Heart right ventricle (tissue), 16 donors: ENCODE measurements at regions not wholly inside any gene's neighbourhood (a gene's known extent, or its start where the extent isn't known, plus 50 kb on each side); places are given as distances from the start of the nearest gene placed in this dataset.

Experiments used
- ATAC-seq, 8 donors: fragments of 200-7000 bp; cut with Tn5 transposase; one replicate each; pipeline ENCODE4 v1.9.1; 2020; ENCODE audit warnings: mild to moderate bottlenecking in 8 of 8, moderate library complexity in 8 of 8, moderate number of reproducible peaks in 1 of 8
- DNase-seq, 2 donors: peaks; one replicate each; pipeline ENCODE4 v3.0.0-alpha.2; 2020
- H3K27ac ChIP-seq, 10 donors: fragments of 200-600 bp; sonication (generic) in 2 of 10; one replicate each; pipeline versions ENCODE4 v1.5.0 to v1.8.0; 2020 to 2022; ENCODE audit warnings: mild to moderate bottlenecking in 3 of 10
- H3K27me3 ChIP-seq, 7 donors: fragments of 200-600 bp; one replicate each; pipeline ENCODE4 v1.8.0; 2021 to 2022; ENCODE audit warnings: mild to moderate bottlenecking in 2 of 7
- H3K36me3 ChIP-seq, 9 donors: fragments of 200-600 bp; sonication (generic) in 1 of 9; one replicate each; pipeline versions ENCODE4 v1.5.0 to v1.8.0; 2020 to 2022; ENCODE audit warnings: mild to moderate bottlenecking in 2 of 9
- H3K4me1 ChIP-seq, 9 donors: fragments of 200-600 bp; sonication (generic) in 1 of 9; one replicate each; pipeline versions ENCODE4 v1.5.0 to v1.8.0; 2020 to 2022; ENCODE audit warnings: mild to moderate bottlenecking in 4 of 9
- H3K4me3 ChIP-seq, 10 donors: fragments of 200-600 bp; sonication (generic) in 2 of 10; one replicate each; pipeline versions ENCODE4 v1.5.0 to v1.8.0; 2020 to 2022; ENCODE audit warnings: mild to moderate bottlenecking in 7 of 10, moderate library complexity in 2 of 10
- H3K9me3 ChIP-seq, 11 donors: fragments of 200-600 bp in 10 of 11; sonication (generic) in 2 of 11; one replicate each; pipeline versions ENCODE4 v1.5.0 to v1.8.0; 2013 to 2022; ENCODE audit warnings: mild to moderate bottlenecking in 2 of 11, control low read depth in 1 of 11, moderate library complexity in 1 of 11
- WGBS, 2 donors: extraction: QIAGEN DNeasy Blood & Tissue Kit; methylation state at CpG; one replicate each; pipeline ENCODE4 v1.1.7; 2013; ENCODE audit warnings: inconsistent platforms in 1 of 2; 5-methylcytosine and 5-hydroxymethylcytosine counted together
- intact Hi-C, 10 donors: fragments of 100-400 bp; cut with DNase I; formaldehyde crosslinking; loops; one replicate each; pipeline versions ENCODE4 v1.11.1 to v1.14.2; 2022
- TF ChIP-seq, protein P1 (sequence below), 9 donors: fragments of 200-600 bp; sonication (generic) in 2 of 9; IDR thresholded peaks; one replicate each; pipeline versions ENCODE4 v1.5.0 to v1.8.0; 2021 to 2022; ENCODE audit warnings: antibody characterized with exemption in 9 of 9, mild to moderate bottlenecking in 5 of 9, moderate library complexity in 1 of 9
- donor health status: Arrhythmogenic right ventricular cardiomyopathy.
- donor health status: ischemic (EF 13 %, LVEDD 7.1; RV severe dilation, severe dysfunction).
- donor health status: healthy with polysubstance abuse.
- donor health status: DM: no; HTN: yes; CAD: no.
- donor health status: DM: no; HTN: no; CAD: no.
- donor health status: ischemic (EF 25% LVEDD 6.9; RV normal size, moderate dysfunction).
- donor health status: ischemic (EF 25% LVEDD 5.7; RV mildly dilated, moderate dysfunction).
- donor health status: healthy.
- donor health status: DM: yes; HTN: yes; CAD: no.
- donor health status: Ischemic cardiomyopathy.
- donor health status: ischemic (EF 35%, LVEDD 5.7; RV mildly dilated, moderate dysfunction).
- donor health status: nonischemic (EF 11% LVEDD 7.7; RV severe dilation, severe dysfunction).
- donor health status: DM: yes; HTN: yes; CAD: no.
- donor health status: PGD.
- donor health status: ischemic (EF 29% LVEDD 5.4; RV normal size, mild dysfunction).
- donor health status: nonischemic (EF 23%, LVEDD 6.1; RV moderate dilation, normal function).

- Histone ChIP-seq H3K4me3 (no peak overlapping the region), H3K9me3 (no peaks in the 10 kb centered on the region), H3K27me3 (no peaks in the 10 kb centered on the region), H3K36me3 (no peaks in the 10 kb centered on the region), H3K27ac (no peak overlapping the region), H3K4me1 (no peaks in the 10 kb centered on the region)
- ATAC-seq (no peak), DNase-seq (no peak)
- TF ChIP-seq, protein P1, sequence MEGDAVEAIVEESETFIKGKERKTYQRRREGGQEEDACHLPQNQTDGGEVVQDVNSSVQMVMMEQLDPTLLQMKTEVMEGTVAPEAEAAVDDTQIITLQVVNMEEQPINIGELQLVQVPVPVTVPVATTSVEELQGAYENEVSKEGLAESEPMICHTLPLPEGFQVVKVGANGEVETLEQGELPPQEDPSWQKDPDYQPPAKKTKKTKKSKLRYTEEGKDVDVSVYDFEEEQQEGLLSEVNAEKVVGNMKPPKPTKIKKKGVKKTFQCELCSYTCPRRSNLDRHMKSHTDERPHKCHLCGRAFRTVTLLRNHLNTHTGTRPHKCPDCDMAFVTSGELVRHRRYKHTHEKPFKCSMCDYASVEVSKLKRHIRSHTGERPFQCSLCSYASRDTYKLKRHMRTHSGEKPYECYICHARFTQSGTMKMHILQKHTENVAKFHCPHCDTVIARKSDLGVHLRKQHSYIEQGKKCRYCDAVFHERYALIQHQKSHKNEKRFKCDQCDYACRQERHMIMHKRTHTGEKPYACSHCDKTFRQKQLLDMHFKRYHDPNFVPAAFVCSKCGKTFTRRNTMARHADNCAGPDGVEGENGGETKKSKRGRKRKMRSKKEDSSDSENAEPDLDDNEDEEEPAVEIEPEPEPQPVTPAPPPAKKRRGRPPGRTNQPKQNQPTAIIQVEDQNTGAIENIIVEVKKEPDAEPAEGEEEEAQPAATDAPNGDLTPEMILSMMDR (IDR thresholded peaks at IDR 0.05): no peak
- 51 to 64% methylated on average over 3 of the region's 3 CpGs for WGBS, 2 donors
- intact Hi-C loops: no loop called here
These were observed 501.5 kb downstream of the DMAC1 start for GRCh38 chr9:7298123-7298522.

DNA sequence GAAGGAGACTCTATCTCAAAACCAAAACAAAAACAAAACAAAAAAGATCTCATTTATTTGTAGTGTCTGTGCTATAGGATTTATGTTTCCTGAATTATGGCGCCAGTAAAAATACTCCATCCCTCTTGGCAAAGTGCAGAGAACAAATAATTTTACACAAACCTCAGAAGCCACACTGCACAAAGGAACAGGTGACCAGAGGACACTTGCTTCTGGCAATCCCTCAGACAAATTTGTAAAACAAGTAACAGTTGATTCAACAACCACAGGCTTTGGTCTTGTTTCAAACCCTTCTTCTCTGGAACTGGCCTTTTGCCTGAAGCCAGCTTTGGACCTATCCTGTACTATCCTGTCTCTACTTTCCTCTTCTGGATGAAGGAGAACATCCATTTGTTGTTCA is 502.1 kb downstream of the DMAC1 start:
- Histone ChIP-seq H3K4me3 (no peak overlapping the region), H3K27ac (no peak overlapping the region), H3K9me3 (no peaks in the 10 kb centered on the region), H3K36me3 (no peaks in the 10 kb centered on the region), H3K27me3 (no peaks in the 10 kb centered on the region), H3K4me1 (no peaks in the 10 kb centered on the region)
- ATAC-seq: no peak
- WGBS, 2 donors: 92 to 97% methylated on average over 1 of the region's 1 CpG
- DNase-seq: no peak
- intact Hi-C loops: no loop called here
- TF ChIP-seq, protein P1 (IDR thresholded peaks at IDR 0.05): no peak

GRCh38 chr9:7293091-7293490 is 506.5 kb downstream of the DMAC1 start:
- TF ChIP-seq, protein P1 (IDR thresholded peaks at IDR 0.05): no peak

DNA sequence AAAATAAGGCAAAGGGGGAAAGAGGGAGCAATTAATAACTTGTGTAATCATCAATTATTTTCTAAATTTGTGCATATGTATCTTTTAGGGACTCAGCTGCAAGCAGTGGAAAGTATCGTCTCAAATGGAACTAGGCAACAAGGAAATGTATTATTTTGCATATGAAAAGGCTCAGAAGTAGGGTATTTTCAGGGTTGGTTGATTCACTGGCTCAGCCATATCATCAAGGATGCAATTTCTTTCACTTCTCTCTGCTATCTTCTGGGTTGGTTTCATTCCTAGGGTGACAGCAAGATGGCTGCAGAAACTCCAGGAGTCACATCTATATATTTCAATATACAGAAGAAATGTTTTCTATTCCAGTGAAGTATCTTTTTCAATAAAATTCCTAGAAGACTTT is 509.8 kb downstream of the DMAC1 start:
- WGBS, 2 donors: 88 to 97% methylated on average over 1 of the region's 1 CpG
- no peaks in the 10 kb centered on the region for H3K36me3 ChIP-seq
- H3K27me3 ChIP-seq: peaks cover 0 to under 1% (median 0%) of the 10 kb centered on the region in 7 donors
- DNase-seq (no peak), ATAC-seq (no peak)
- TF ChIP-seq, protein P1 (IDR thresholded peaks at IDR 0.05): no peak
- no peaks in the 10 kb centered on the region for H3K4me1 ChIP-seq
- H3K27ac ChIP-seq: no peak overlapping the region
- intact Hi-C loops: loop anchor here in 1 of 10 donors (10.0 kb wide), 1 partner anchor 65 kb away; no protein-coding TSS in a partner anchor
- no peak overlapping the region for H3K4me3 ChIP-seq
- H3K9me3 ChIP-seq: no peaks in the 10 kb centered on the region

More at GRCh38 chr9:7293091-7293490, 506.5 kb downstream of the DMAC1 start:
- no peaks in the 10 kb centered on the region for H3K36me3 ChIP-seq
- no peak overlapping the region for H3K27ac ChIP-seq
- no peak overlapping the region for H3K4me3 ChIP-seq
- intact Hi-C loops: no loop called here
- DNase-seq (no peak), ATAC-seq (no peak)
- 87 to 97% methylated on average over 1 of the region's 1 CpG for WGBS, 2 donors
- H3K4me1 ChIP-seq: no peaks in the 10 kb centered on the region
- H3K9me3 ChIP-seq: no peaks in the 10 kb centered on the region
- no peaks in the 10 kb centered on the region for H3K27me3 ChIP-seq
